ENCODE measurements at regions not wholly inside any gene's neighbourhood (a gene's known extent, or its start where the extent isn't known, plus 50 kb on each side); places are given as distances from the start of the nearest gene placed in this dataset.

DNA sequence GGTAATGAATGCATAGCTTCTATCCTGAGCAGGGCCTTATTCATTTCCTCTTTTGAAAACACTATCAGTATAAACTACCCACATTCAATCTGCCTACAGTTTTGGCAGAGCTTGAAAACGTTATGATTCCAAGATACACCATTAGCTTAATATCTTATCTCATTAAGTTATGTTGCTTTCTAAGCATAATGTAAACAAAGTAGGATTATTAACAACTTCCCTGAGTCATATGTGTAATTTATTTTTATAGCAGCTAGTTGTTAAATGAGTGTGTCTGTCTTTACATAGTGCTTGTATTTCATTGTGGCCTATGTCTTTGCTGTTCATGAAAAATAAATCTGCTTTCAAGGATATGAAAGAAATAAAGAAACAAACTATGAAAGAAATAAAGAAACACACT lies 106.2 kb upstream of the DLX6 start:
- no peak for FAIRE-seq
- H3K27me3 Mint-ChIP-seq (ENCODE audit: low read depth, unreplicated experiment): peaks cover 8% of the 10 kb centered on the region
- no peak overlapping the region for H3K27ac ChIP-seq (ENCODE audit: low read depth, low read length)

DNA sequence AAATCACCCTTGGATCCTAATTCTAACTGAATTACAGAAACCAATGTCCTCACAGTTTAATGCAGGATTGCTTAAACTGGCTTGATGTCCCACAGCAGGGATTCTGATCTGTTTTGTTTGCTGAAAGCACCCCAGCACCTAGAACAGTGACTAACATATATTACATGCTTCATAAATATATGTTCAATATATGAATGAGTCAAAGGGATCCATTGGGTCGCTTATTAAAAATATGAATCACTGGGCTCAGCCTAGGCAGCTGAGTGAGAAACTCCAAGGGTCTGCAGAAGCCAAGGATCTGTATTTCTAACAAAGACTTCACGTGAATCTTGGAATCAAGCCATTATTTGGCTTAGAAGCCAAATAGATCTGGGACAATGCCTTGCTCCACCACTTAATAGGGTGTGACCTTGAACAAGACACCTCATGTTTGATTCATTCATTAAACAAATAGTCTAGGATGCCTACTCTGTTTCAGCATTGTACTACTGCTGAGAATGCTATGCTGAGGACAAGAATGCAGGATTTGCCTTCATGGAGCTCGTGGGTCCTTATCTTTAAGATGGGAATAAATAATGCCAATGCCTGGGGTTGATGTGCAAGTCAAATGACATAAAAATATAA lies 103.4 kb upstream of the DLX6 start:
- H3K79me2 ChIP-seq (ENCODE audit: insufficient read depth, low read length): no peaks in the 10 kb centered on the region
- Mint-ChIP-seq H3K4me1 (ENCODE audit: low read depth, unreplicated experiment) (no peaks in the 10 kb centered on the region), H3K4me3 (ENCODE audit: unreplicated experiment) (no peak overlapping the region), H3K27ac (ENCODE audit: unreplicated experiment) (no peak overlapping the region), H3K36me3 (ENCODE audit: low read depth, unreplicated experiment) (no peaks in the 10 kb centered on the region), H3K9me3 (ENCODE audit: unreplicated experiment) (no peaks in the 10 kb centered on the region), H3K27me3 (ENCODE audit: low read depth, unreplicated experiment) (peaks cover 12% of the 10 kb centered on the region)
- H2AFZ ChIP-seq (ENCODE audit: low read depth, low read length): no peak overlapping the region
- no peaks in the 10 kb centered on the region for H3K4me1 ChIP-seq (ENCODE audit: insufficient read depth, low read length)
- H3K27ac ChIP-seq (ENCODE audit: low read depth, low read length): no peak overlapping the region
- H4K20me1 ChIP-seq (ENCODE audit: insufficient read depth, low read length): no peaks in the 10 kb centered on the region
- FAIRE-seq (no peak), DNase-seq (ENCODE audit: low read depth) (no peak)
- no peak overlapping the region for H3K4me3 ChIP-seq (ENCODE audit: insufficient read depth, low read depth, low read length)
- H3K9me3 ChIP-seq (ENCODE audit: insufficient read depth, low read depth, low read length): no peaks in the 10 kb centered on the region
- H3K27me3 ChIP-seq (ENCODE audit: insufficient read depth, low read length): peaks cover 2% of the 10 kb centered on the region
- no peak for TF ChIP-seq EZH2 (IDR thresholded peaks at IDR 0.05; ENCODE audit: insufficient read depth, low read length)
- no peak for TF ChIP-seq CTCF (IDR thresholded peaks at IDR 0.05; ENCODE audit: insufficient read depth, low read depth, low read length)
- no peak overlapping the region for H3K9ac ChIP-seq (ENCODE audit: low read length)
- no peaks in the 10 kb centered on the region for H3K36me3 ChIP-seq (ENCODE audit: insufficient read depth, low read length)
- no peak overlapping the region for H3K4me2 ChIP-seq (ENCODE audit: low read length)

More for the DNA sequence above, 106.2 kb upstream of the DLX6 start:
- Histone ChIP-seq H4K20me1 (ENCODE audit: insufficient read depth, low read length) (no peaks in the 10 kb centered on the region), H3K4me2 (ENCODE audit: low read length) (no peak overlapping the region), H3K79me2 (ENCODE audit: insufficient read depth, low read length) (no peaks in the 10 kb centered on the region), H3K4me3 (ENCODE audit: insufficient read depth, low read depth, low read length) (no peak overlapping the region), H3K9ac (ENCODE audit: low read length) (no peak overlapping the region), H2AFZ (ENCODE audit: low read depth, low read length) (no peak overlapping the region), H3K4me1 (ENCODE audit: insufficient read depth, low read length) (no peaks in the 10 kb centered on the region), H3K27me3 (ENCODE audit: insufficient read depth, low read length) (peaks cover 2% of the 10 kb centered on the region), H3K36me3 (ENCODE audit: insufficient read depth, low read length) (no peaks in the 10 kb centered on the region), H3K9me3 (ENCODE audit: insufficient read depth, low read depth, low read length) (no peaks in the 10 kb centered on the region)
- no peaks in the 10 kb centered on the region for H3K9me3 Mint-ChIP-seq (ENCODE audit: unreplicated experiment)
- TF ChIP-seq EZH2 (IDR thresholded peaks at IDR 0.05; ENCODE audit: insufficient read depth, low read length) (no peak), CTCF (IDR thresholded peaks at IDR 0.05; ENCODE audit: insufficient read depth, low read depth, low read length) (no peak)
- DNase-seq (ENCODE audit: low read depth): no peak
- no peaks in the 10 kb centered on the region for H3K4me1 Mint-ChIP-seq (ENCODE audit: low read depth, unreplicated experiment)
- H3K36me3 Mint-ChIP-seq (ENCODE audit: low read depth, unreplicated experiment): no peaks in the 10 kb centered on the region
- no peak overlapping the region for H3K27ac Mint-ChIP-seq (ENCODE audit: unreplicated experiment)
- H3K4me3 Mint-ChIP-seq (ENCODE audit: unreplicated experiment): no peak overlapping the region

DNA sequence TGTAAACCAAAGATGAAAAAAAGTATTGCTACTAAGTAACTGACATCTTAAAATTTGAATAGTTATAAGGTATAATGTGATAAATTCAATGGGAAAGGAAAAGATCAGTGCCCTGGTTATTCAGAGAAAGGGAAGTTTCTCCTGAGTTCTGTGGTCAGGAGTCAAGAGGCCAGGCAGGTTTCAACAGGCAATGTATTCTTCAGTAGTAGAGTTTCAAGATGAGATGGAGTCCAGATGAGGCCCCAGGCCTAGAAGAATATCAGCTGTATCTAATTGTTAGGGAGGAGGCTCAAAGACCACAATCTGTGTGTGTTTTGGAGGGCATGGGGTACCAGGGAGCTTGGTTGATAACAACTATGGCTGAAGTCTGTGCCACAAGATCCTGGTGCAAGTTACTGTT lies 101.4 kb upstream of the DLX6 start:
- TF ChIP-seq EZH2 (IDR thresholded peaks at IDR 0.05; ENCODE audit: insufficient read depth, low read length) (no peak), CTCF (IDR thresholded peaks at IDR 0.05; ENCODE audit: insufficient read depth, low read depth, low read length) (no peak)
- no peak overlapping the region for H2AFZ ChIP-seq (ENCODE audit: low read depth, low read length)
- H3K27me3 Mint-ChIP-seq (ENCODE audit: low read depth, unreplicated experiment): peaks cover 12% of the 10 kb centered on the region
- no peaks in the 10 kb centered on the region for H3K36me3 Mint-ChIP-seq (ENCODE audit: low read depth, unreplicated experiment)
- H4K20me1 ChIP-seq (ENCODE audit: insufficient read depth, low read length): no peaks in the 10 kb centered on the region
- no peaks in the 10 kb centered on the region for H3K9me3 ChIP-seq (ENCODE audit: insufficient read depth, low read depth, low read length)
- H3K9me3 Mint-ChIP-seq (ENCODE audit: unreplicated experiment): no peaks in the 10 kb centered on the region
- H3K27ac Mint-ChIP-seq (ENCODE audit: unreplicated experiment): no peak overlapping the region
- FAIRE-seq (no peak), DNase-seq (ENCODE audit: low read depth) (no peak)
- peaks cover 2% of the 10 kb centered on the region for H3K27me3 ChIP-seq (ENCODE audit: insufficient read depth, low read length)
- H3K4me2 ChIP-seq (ENCODE audit: low read length): no peak overlapping the region
- no peak overlapping the region for H3K27ac ChIP-seq (ENCODE audit: low read depth, low read length)
- no peak overlapping the region for H3K9ac ChIP-seq (ENCODE audit: low read length)
- no peaks in the 10 kb centered on the region for H3K36me3 ChIP-seq (ENCODE audit: insufficient read depth, low read length)
- no peak overlapping the region for H3K4me3 Mint-ChIP-seq (ENCODE audit: unreplicated experiment)
- no peaks in the 10 kb centered on the region for H3K4me1 Mint-ChIP-seq (ENCODE audit: low read depth, unreplicated experiment)
- H3K4me1 ChIP-seq (ENCODE audit: insufficient read depth, low read length): no peaks in the 10 kb centered on the region
- no peaks in the 10 kb centered on the region for H3K79me2 ChIP-seq (ENCODE audit: insufficient read depth, low read length)
- H3K4me3 ChIP-seq (ENCODE audit: insufficient read depth, low read depth, low read length): no peak overlapping the region
